B cell (primary cell): ENCODE measurements at regions not wholly inside any gene's neighbourhood (a gene's known extent, or its start where the extent isn't known, plus 50 kb on each side); places are given as distances from the start of the nearest gene placed in this dataset.
"Not testable (repeated sequence)": the region's sequence is repeated elsewhere in the genome, so short reads cannot be mapped to it uniquely, and the experiment has no call there.

Source experiments
- CTCF ChIP-seq: fragments of 200-600 bp; IDR thresholded peaks from one replicate; pipeline ENCODE4 v1.8.0; 2022; ENCODE audit warnings: antibody characterized with exemption, mild to moderate bottlenecking
- EZH2 ChIP-seq: IDR thresholded peaks from 2 replicates; pipeline ENCODE4 v1.6.1; 2012; ENCODE audit warnings: borderline replicate concordance, low read depth, mild to moderate bottlenecking, moderate library complexity, low read length; ENCODE audit not compliant: insufficient read depth, poor library complexity, severe bottlenecking

GRCh38 chr13:18252848-18253247 lies 928.8 kb downstream of the TUBA3C start:
- TF ChIP-seq CTCF, EZH2: not testable (repeated sequence)
